ENCODE measurements at regions not wholly inside any gene's neighbourhood (a gene's known extent, or its start where the extent isn't known, plus 50 kb on each side); places are given as distances from the start of the nearest gene placed in this dataset.
A peak's percentile ranks its signal among the peaks of the same experiment; 100 is the strongest.

DNA sequence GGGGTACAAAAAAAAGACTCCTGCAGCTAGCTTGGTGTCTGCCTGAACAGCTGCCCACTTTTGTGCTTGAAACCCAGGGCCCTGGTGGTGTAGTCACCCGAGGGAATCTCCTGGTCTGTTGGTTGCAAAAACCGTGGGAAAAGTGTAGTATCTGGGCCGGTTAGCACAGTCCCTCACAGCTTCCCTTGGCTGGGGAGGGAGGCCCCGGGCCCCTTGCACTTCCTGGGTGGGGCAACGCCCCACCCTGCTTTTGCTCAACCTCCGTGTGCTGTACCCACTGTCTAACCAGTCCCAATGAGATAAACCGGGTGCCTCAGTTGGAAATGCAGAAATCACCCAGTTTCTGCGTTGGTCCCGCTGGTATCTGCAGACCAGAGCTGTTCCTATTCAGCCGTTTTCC, 211.7 kb upstream of the ZPLD1 start:
- TF ChIP-seq POLR2AphosphoS5 (IDR thresholded peaks at IDR 0.05) (no peak), POLR2A (IDR thresholded peaks at IDR 0.05) (no peak)
- TF ChIP-seq, protein P1, sequence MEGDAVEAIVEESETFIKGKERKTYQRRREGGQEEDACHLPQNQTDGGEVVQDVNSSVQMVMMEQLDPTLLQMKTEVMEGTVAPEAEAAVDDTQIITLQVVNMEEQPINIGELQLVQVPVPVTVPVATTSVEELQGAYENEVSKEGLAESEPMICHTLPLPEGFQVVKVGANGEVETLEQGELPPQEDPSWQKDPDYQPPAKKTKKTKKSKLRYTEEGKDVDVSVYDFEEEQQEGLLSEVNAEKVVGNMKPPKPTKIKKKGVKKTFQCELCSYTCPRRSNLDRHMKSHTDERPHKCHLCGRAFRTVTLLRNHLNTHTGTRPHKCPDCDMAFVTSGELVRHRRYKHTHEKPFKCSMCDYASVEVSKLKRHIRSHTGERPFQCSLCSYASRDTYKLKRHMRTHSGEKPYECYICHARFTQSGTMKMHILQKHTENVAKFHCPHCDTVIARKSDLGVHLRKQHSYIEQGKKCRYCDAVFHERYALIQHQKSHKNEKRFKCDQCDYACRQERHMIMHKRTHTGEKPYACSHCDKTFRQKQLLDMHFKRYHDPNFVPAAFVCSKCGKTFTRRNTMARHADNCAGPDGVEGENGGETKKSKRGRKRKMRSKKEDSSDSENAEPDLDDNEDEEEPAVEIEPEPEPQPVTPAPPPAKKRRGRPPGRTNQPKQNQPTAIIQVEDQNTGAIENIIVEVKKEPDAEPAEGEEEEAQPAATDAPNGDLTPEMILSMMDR (IDR thresholded peaks at IDR 0.05 in 8 of 11, conservative IDR thresholded peaks at IDR 0.05 in 3 of 11), result no peak
- Histone ChIP-seq H3K4me3 (no peak overlapping the region), H3K27ac (peak overlapping the region in 2 of 8 donors; percentile 1 to 36), H3K36me3 (no peaks in the 10 kb centered on the region), H3K9me3 (no peaks in the 10 kb centered on the region), H3K27me3 (replicated peaks in 1 of 7) (peaks cover 0 to under 1% (median 0%) of the 10 kb centered on the region in 7 donors), H3K4me1 (peaks cover 0 to 34% (median 13%) of the 10 kb centered on the region in 6 donors)
- 46 to 61% (median 57%) methylated on average over 4 to 10 of the region's 10 CpGs for WGBS, 5 donors
- DNase-seq, result no peak
- intact Hi-C loops (cut with DNase I; ENCODE audit: low total_unique reads), result no loop called here

DNA sequence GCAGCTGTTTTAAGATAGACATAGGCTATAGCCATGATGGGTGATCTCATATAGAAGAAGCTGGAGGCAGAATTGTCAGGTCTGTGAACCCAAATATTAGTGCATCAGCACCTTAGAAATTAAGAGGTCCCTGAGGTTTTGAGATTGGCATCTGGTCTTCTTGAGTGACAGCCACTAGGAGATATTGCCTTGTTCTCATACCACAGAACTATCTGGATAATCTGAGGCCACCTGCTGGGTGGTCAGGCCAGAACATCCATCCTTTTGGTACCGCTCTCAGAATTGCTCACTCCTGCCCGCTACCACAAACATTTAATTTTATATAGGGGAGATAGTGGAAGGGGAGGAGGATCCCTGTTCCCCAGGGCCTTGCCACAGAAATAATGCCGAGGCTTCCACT, 210.6 kb upstream of the ZPLD1 start:
- Histone ChIP-seq H3K27me3 (replicated peaks in 1 of 7) (peaks cover 0 to 4% (median 0%) of the 10 kb centered on the region in 7 donors), H3K4me3 (no peak overlapping the region), H3K4me1 (peaks cover 0 to 41% (median 17%) of the 10 kb centered on the region in 6 donors), H3K27ac (no peak overlapping the region), H3K36me3 (no peaks in the 10 kb centered on the region), H3K9me3 (no peaks in the 10 kb centered on the region)
- TF ChIP-seq, protein P1 (IDR thresholded peaks at IDR 0.05 in 8 of 11, conservative IDR thresholded peaks at IDR 0.05 in 3 of 11), result peak in 6 of 11 experiments; percentile 27 to 55 (median 42)
- TF ChIP-seq POLR2AphosphoS5 (IDR thresholded peaks at IDR 0.05) (no peak), POLR2A (IDR thresholded peaks at IDR 0.05) (no peak)
- WGBS, 5 donors, result 66 to 94% (median 78%) methylated on average over 3 of the region's 3 CpGs
- DNase-seq, result no peak
- intact Hi-C loops (cut with DNase I; ENCODE audit: low total_unique reads), result loop anchor here (2.0 kb wide), 1 partner anchor 413 kb away; no protein-coding TSS in a partner anchor

GRCh38 chr3:102225005-102225404, 209.8 kb upstream of the ZPLD1 start:
- Histone ChIP-seq H3K27me3 (replicated peaks in 1 of 7) (peaks cover 0 to 4% (median 0%) of the 10 kb centered on the region in 7 donors), H3K4me1 (peaks cover 0 to 50% (median 22%) of the 10 kb centered on the region in 6 donors), H3K4me3 (no peak overlapping the region), H3K27ac (no peak overlapping the region), H3K9me3 (no peaks in the 10 kb centered on the region), H3K36me3 (no peaks in the 10 kb centered on the region)
- WGBS, 5 donors, result 80 to 88% (median 81%) methylated on average over 8 of the region's 8 CpGs
- DNase-seq, result no peak
- TF ChIP-seq, protein P1 (IDR thresholded peaks at IDR 0.05 in 8 of 11, conservative IDR thresholded peaks at IDR 0.05 in 3 of 11), result no peak
- TF ChIP-seq POLR2AphosphoS5 (IDR thresholded peaks at IDR 0.05), result no peak
- no peak for TF ChIP-seq POLR2A (IDR thresholded peaks at IDR 0.05)
- intact Hi-C loops (cut with DNase I; ENCODE audit: low total_unique reads), result loop anchor here (2.0 to 5.0 kb wide), 2 partner anchors 312 to 414 kb away; no protein-coding TSS in a partner anchor

- no peak for TF ChIP-seq POLR2AphosphoS5 (IDR thresholded peaks at IDR 0.05)
- TF ChIP-seq, protein P1 (IDR thresholded peaks at IDR 0.05 in 8 of 11, conservative IDR thresholded peaks at IDR 0.05 in 3 of 11), result peak in 10 of 11 experiments; percentile 25 to 70 (median 60)
- H3K4me1 ChIP-seq, result peaks cover 0 to 51% (median 22%) of the 10 kb centered on the region in 6 donors
- no peak overlapping the region for H3K27ac ChIP-seq
- no peak overlapping the region for H3K4me3 ChIP-seq
- no peaks in the 10 kb centered on the region for H3K36me3 ChIP-seq
- intact Hi-C loops (cut with DNase I; ENCODE audit: low total_unique reads), result loop anchor here (2.0 to 5.0 kb wide), 2 partner anchors 312 to 415 kb away; no protein-coding TSS in a partner anchor
- 4 to 20% (median 9%) methylated on average over 1 of the region's 1 CpG for WGBS, 5 donors
- H3K9me3 ChIP-seq, result no peaks in the 10 kb centered on the region
- no peak for DNase-seq
- peaks cover 0 to 4% (median 0%) of the 10 kb centered on the region in 7 donors for H3K27me3 ChIP-seq (replicated peaks in 1 of 7)
Measured at GRCh38 chr3:102225407-102226132, 209.2 kb upstream of the ZPLD1 start.

All from spleen (tissue), 11 donors.